ENCODE measurements at regions not wholly inside any gene's neighbourhood (a gene's known extent, or its start where the extent isn't known, plus 50 kb on each side); places are given as distances from the start of the nearest gene placed in this dataset.
A peak's percentile ranks its signal among the peaks of the same experiment; 100 is the strongest.

DNA sequence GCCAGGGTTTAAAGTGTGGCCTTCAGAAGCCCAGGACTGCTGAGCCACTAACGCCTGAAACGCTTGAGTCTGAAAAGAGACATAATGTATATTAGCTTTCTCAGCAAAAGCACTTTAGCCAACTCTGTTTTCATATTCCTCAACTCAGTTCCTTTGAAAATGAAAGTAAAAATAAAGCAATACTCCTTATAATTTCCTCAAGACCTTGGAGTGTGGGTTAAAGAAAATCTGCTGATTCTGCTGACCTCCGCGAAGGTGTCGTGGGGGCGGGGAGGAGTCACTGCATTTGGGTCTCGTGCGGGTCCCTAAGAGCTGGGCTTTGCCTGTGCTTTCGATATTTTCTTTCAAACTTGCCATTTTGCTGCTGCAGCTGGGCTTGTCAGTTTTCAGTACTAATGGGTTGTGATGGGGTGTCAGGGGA lies 142.2 kb upstream of the ARID1B start:
- Histone ChIP-seq H3K9ac (ENCODE audit: low read length) (no peak overlapping the region), H3K4me3 (ENCODE audit: low read length) (no peak overlapping the region), H2AFZ (ENCODE audit: low read depth, low read length) (no peak overlapping the region), H3K9me3 (ENCODE audit: low read length) (no peaks in the 10 kb centered on the region), H4K20me1 (ENCODE audit: insufficient read depth) (no peaks in the 10 kb centered on the region), H3K27ac (ENCODE audit: low read length) (no peak overlapping the region), H3K4me2 (ENCODE audit: low read length) (no peak overlapping the region), H3F3A (ENCODE audit: insufficient read depth, low read length, poor library complexity, severe bottlenecking) (no peaks in the 10 kb centered on the region), H3K36me3 (ENCODE audit: insufficient read depth, low read length) (no peaks in the 10 kb centered on the region), H3K79me2 (replicated peaks; ENCODE audit: insufficient read depth, low read length) (no peaks in the 10 kb centered on the region), H3K9me2 (ENCODE audit: insufficient read depth, low read length) (no peaks in the 10 kb centered on the region), H3K27me3 (ENCODE audit: insufficient read depth, low read depth, low read length) (no peaks in the 10 kb centered on the region)
- peak; percentile 45 for TF ChIP-seq EP300 (conservative IDR thresholded peaks at IDR 0.05; ENCODE audit: poor library complexity, severe bottlenecking)
- no peak for TF ChIP-seq TAF1 (IDR thresholded peaks at IDR 0.05; ENCODE audit: low read depth)
- peak; percentile 37 for TF ChIP-seq POLR2AphosphoS5 (IDR thresholded peaks at IDR 0.05)

- Histone ChIP-seq H3K9ac (ENCODE audit: low read length) (no peak overlapping the region), H3K27ac (ENCODE audit: low read length) (no peak overlapping the region), H4K20me1 (ENCODE audit: insufficient read depth) (no peaks in the 10 kb centered on the region), H3K79me2 (replicated peaks; ENCODE audit: insufficient read depth, low read length) (no peaks in the 10 kb centered on the region), H3F3A (ENCODE audit: insufficient read depth, low read length, poor library complexity, severe bottlenecking) (no peaks in the 10 kb centered on the region), H3K9me3 (ENCODE audit: low read length) (no peaks in the 10 kb centered on the region), H3K4me3 (ENCODE audit: low read length) (no peak overlapping the region), H2AFZ (ENCODE audit: low read depth, low read length) (no peak overlapping the region), H3K36me3 (ENCODE audit: insufficient read depth, low read length) (no peaks in the 10 kb centered on the region), H3K4me2 (ENCODE audit: low read length) (no peak overlapping the region), H3K27me3 (ENCODE audit: insufficient read depth, low read depth, low read length) (no peaks in the 10 kb centered on the region), H3K9me2 (ENCODE audit: insufficient read depth, low read length) (no peaks in the 10 kb centered on the region)
- no peak for TF ChIP-seq EZH2 (IDR thresholded peaks at IDR 0.05; ENCODE audit: borderline replicate concordance, insufficient read depth, low read length, poor library complexity, severe bottlenecking)
- no peak for TF ChIP-seq MXI1 (conservative IDR thresholded peaks at IDR 0.05; ENCODE audit: poor library complexity, severe bottlenecking)
- TF ChIP-seq EP300 (conservative IDR thresholded peaks at IDR 0.05; ENCODE audit: poor library complexity, severe bottlenecking) = no peak
- TF ChIP-seq RAD21 (conservative IDR thresholded peaks at IDR 0.05) = no peak
- TF ChIP-seq TAF1 (IDR thresholded peaks at IDR 0.05; ENCODE audit: low read depth) = no peak
- TF ChIP-seq SMC3 (conservative IDR thresholded peaks at IDR 0.05; ENCODE audit: poor library complexity) = no peak
- TF ChIP-seq, protein P1, sequence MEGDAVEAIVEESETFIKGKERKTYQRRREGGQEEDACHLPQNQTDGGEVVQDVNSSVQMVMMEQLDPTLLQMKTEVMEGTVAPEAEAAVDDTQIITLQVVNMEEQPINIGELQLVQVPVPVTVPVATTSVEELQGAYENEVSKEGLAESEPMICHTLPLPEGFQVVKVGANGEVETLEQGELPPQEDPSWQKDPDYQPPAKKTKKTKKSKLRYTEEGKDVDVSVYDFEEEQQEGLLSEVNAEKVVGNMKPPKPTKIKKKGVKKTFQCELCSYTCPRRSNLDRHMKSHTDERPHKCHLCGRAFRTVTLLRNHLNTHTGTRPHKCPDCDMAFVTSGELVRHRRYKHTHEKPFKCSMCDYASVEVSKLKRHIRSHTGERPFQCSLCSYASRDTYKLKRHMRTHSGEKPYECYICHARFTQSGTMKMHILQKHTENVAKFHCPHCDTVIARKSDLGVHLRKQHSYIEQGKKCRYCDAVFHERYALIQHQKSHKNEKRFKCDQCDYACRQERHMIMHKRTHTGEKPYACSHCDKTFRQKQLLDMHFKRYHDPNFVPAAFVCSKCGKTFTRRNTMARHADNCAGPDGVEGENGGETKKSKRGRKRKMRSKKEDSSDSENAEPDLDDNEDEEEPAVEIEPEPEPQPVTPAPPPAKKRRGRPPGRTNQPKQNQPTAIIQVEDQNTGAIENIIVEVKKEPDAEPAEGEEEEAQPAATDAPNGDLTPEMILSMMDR (IDR thresholded peaks at IDR 0.05; ENCODE audit: poor library complexity, severe bottlenecking) = no peak
- TF ChIP-seq POLR2AphosphoS5 (IDR thresholded peaks at IDR 0.05) = no peak
Observed at GRCh38 chr6:156634048-156634447, 143.1 kb upstream of the ARID1B start.

GRCh38 chr6:156633291-156633690 lies 143.9 kb upstream of the ARID1B start:
- no peak overlapping the region for H3K4me3 ChIP-seq (ENCODE audit: low read length)
- TF ChIP-seq TAF1 (IDR thresholded peaks at IDR 0.05; ENCODE audit: low read depth) (no peak), RAD21 (conservative IDR thresholded peaks at IDR 0.05) (no peak), EP300 (conservative IDR thresholded peaks at IDR 0.05; ENCODE audit: poor library complexity, severe bottlenecking) (no peak), POLR2AphosphoS5 (IDR thresholded peaks at IDR 0.05) (no peak), SMC3 (conservative IDR thresholded peaks at IDR 0.05; ENCODE audit: poor library complexity) (no peak), REST (IDR thresholded peaks at IDR 0.05; ENCODE audit: borderline replicate concordance) (no peak), MXI1 (conservative IDR thresholded peaks at IDR 0.05; ENCODE audit: poor library complexity, severe bottlenecking) (no peak), EZH2 (IDR thresholded peaks at IDR 0.05; ENCODE audit: borderline replicate concordance, insufficient read depth, low read length, poor library complexity, severe bottlenecking) (no peak)
- TF ChIP-seq, protein P1 (IDR thresholded peaks at IDR 0.05; ENCODE audit: poor library complexity, severe bottlenecking) = no peak
- no peak overlapping the region for H3K9ac ChIP-seq (ENCODE audit: low read length)
- no peak overlapping the region for H3K4me2 ChIP-seq (ENCODE audit: low read length)
- no peaks in the 10 kb centered on the region for H3F3A ChIP-seq (ENCODE audit: insufficient read depth, low read length, poor library complexity, severe bottlenecking)
- H3K9me2 ChIP-seq (ENCODE audit: insufficient read depth, low read length) = no peaks in the 10 kb centered on the region
- no peaks in the 10 kb centered on the region for H3K9me3 ChIP-seq (ENCODE audit: low read length)
- H3K79me2 ChIP-seq (replicated peaks; ENCODE audit: insufficient read depth, low read length) = no peaks in the 10 kb centered on the region
- H4K20me1 ChIP-seq (ENCODE audit: insufficient read depth) = no peaks in the 10 kb centered on the region
- no peaks in the 10 kb centered on the region for H3K36me3 ChIP-seq (ENCODE audit: insufficient read depth, low read length)
- H3K27me3 ChIP-seq (ENCODE audit: insufficient read depth, low read depth, low read length) = no peaks in the 10 kb centered on the region
- H2AFZ ChIP-seq (ENCODE audit: low read depth, low read length) = no peak overlapping the region
- H3K27ac ChIP-seq (ENCODE audit: low read length) = no peak overlapping the region

Data from neural cell (in vitro differentiated cells).